GM19467 (cell line): ENCODE measurements at regions not wholly inside any gene's neighbourhood (a gene's known extent, or its start where the extent isn't known, plus 50 kb on each side); places are given as distances from the start of the nearest gene placed in this dataset.
"Not testable (repeated sequence)": the region's sequence is repeated elsewhere in the genome, so short reads cannot be mapped to it uniquely, and the experiment has no call there.

ENCODE experiments used
- ATAC-seq: cut with Tn5 transposase; IDR thresholded peaks from one replicate; pipeline ENCODE4 v1.9.1; 2021; ENCODE audit warnings: mild to moderate bottlenecking, moderate library complexity; ENCODE audit not compliant: unreplicated experiment

GRCh38 chr4:156335721-156336120 lies 382.1 kb upstream of the CTSO start:
- no peak for ATAC-seq

DNA sequence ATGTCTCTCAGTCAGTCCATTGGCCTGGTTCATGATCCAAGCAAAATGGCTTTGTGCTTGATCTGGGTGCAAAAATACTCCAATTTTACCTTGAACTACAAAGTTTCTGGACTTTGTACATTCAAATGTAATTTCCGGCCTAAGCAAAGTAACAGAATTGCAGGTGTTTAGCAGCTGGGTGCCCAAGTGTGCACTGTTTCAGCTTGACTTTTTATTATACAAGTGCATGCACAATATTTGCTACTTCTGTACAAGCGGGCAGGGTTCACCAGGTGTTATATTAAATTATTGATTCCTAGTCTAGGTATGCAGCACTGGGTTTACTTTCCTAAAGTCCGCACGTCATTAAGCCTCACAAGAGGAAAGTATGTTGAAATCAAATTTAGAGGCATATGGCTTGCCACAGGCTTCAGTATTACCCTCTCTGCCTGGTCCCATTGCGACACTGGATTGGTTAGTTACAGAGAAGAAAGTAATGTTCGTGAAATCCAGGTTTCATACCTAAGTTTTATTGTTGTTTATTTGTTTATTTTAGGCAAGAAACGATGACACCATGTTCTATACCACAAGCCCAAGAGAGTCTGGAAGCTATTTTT lies 376.9 kb upstream of the CTSO start:
- ATAC-seq = no peak

GRCh38 chr4:156329779-156330178 lies 376.1 kb upstream of the CTSO start:
- ATAC-seq = no peak

DNA sequence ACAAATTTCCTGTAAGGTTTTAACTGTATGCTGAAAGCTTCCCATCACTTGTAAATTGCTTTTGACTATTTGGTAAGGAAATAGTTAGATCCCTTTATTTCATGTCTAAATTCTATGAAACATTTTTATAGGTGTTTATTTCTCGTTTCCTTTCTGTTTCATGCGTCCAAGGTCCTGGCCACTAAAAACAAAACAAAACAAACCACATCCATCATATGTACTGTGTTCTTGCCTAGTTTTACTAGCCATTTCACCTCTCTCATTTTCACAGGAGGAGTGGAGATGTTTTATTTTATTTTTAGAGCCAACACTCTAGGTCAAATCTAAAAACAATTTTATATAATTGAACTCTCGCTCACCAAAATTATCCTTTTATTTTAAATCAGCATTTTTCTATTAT lies 375.2 kb upstream of the CTSO start:
- ATAC-seq = no peak

GRCh38 chr4:156326246-156326645 lies 372.6 kb upstream of the CTSO start:
- ATAC-seq = no peak

DNA sequence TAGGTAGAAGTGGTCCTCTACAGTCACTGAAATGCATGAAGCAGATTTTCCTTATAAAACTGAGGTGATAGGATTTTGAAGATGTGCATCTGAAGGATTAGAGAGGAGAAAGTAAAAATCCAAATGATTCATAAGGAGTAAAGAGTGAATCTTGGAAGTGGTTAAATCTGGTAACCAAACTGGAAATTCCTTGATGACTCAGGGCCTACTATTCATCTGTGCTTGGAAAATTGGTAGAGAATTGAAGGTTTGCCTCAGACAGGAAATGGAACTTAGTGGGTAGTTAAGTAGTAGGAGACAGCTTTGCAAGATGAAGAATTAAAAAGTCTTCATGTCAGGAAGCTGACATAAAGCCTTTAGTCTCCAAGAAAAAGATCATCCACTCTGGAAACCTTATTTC lies 368.9 kb upstream of the CTSO start:
- no peak for ATAC-seq

DNA sequence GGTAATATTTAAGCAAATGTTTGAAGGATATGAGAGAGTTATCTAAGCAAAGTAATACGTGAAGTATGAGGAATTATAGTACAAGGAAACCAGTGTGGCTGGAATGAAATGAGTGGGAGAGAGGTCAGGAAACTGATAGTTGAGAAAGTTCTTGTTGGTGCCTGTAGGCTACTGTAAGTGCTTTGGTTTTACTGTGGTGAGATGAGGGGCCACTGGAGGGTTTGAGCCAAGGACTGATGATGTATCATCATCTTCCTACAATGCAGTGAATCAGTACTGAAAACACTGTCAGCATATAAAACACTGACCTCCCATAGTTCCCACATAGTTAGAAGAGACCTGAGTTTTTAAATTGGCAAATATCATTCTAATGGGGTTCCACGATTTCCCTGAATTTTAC lies 367.5 kb upstream of the CTSO start:
- ATAC-seq = no peak

- ATAC-seq = no peak
Observed at GRCh38 chr4:156313497-156313896, 359.8 kb upstream of the CTSO start.

DNA sequence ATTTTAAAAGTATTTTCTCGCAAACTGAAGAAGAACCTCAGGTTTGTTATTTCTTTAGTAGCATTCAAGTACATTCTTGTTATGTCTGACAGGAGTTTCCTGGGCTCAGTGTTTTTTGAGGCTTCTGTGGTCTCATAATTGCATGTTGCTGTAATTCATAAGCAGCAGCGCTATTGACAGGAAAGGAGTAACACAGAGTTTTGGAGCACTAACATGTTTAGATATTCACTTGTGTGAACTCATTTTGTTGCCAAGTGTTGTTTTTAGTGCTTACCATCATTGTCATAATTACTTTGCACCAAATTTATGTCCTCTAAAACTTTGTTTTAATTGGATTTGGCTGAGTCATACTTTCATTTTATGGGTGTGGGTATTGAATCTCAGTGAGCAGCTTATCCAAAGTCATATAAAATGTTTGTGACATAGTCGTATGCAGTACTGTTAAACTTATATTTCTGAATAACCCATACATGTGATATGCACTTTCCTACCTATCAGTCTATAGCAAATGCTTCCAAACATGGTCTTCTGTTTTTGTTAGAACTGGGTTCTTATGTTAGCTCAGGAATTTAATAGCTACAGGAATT lies 358.7 kb upstream of the CTSO start:
- ATAC-seq = no peak

- no peak for ATAC-seq
Observed at GRCh38 chr4:156309031-156309430, 355.4 kb upstream of the CTSO start.

DNA sequence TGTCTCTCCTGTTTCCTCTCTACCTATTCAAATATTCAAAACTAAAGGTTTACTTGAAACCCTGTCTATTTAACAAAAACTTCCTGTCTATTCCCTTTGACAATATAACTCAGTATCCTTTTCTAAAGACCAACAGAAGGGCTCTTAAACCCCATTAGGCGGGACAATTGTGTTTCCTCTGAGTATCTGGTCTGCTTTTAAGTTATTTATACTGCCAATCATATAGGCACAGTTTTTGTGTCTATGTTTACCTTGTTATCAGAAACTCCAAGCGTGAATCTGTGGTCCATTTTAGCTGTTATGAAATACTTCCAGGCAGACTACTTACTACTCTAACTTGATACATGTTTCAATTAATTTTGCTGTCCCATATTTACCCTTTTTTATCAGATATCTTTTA lies 350.0 kb upstream of the CTSO start:
- ATAC-seq = no peak

DNA sequence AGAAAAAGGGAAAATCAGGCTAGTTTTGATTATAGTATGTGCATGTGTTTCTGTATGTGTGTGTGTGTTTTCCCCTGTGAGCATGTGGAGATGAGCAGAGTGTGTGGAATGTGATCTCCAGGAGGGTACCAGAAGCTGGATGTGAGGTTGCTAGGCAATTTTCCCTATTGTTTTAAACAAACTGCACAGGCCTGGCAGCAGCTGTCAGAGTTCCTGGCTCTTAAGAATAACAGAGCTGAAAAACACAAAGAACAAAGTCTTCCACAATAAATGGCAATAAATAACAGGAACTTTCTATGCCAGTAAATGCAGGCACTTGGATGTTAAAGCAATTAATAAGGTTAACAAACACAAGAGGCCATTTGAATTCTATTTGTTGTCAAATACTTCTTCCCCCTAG lies 344.6 kb upstream of the CTSO start:
- no peak for ATAC-seq

- ATAC-seq = no peak
Observed at GRCh38 chr4:156295676-156296195, 342.1 kb upstream of the CTSO start.

GRCh38 chr4:156294577-156294976 lies 340.9 kb upstream of the CTSO start:
- no peak for ATAC-seq

DNA sequence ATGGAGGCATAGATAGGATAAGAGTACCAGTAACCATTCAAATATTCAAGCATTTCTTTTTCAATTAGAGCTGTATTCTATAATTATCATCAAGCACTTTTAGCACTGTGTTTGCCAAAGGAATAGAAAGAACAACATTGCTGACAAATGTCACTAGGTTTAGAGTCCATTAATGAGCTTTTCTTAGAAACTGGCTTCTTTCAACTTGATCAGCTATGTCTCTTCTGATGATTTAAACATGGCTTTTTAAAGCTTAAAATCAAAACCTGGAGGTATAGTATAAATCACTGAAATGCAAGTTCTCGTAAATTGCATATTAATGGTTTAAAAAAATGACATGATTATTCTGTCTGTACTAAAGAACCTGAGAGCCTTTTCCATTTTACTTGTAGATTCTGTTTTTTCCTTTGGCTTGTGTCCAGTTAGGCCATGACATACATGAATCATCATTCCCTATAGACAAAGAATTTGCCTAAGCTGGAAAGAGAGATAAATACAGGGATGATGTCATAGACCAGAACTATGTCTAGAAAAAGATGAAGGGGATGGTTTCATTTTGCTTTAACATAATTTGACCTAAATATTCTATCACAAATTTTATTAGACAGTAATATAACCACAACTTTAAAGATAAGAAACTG lies 340.1 kb upstream of the CTSO start:
- no peak for ATAC-seq

GRCh38 chr4:156291317-156291716 lies 337.7 kb upstream of the CTSO start:
- ATAC-seq = no peak

DNA sequence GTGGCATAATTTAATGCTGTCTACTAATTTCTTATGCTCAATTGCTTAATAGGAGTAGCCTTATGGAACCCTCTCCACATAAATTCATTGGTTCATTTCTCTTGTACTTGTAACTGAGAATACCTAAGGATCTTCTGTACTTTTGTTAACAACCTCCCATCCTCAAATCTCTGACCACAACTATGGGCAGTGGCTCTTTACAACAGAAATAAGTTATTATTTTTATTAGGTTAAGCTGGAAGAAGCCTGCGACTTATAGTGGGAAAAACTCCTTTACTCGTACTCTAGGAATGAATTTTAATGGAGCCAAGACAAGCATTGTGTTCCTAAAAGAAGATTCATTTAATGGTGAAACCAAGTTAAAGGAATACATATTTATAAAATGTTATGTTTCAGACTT lies 337.1 kb upstream of the CTSO start:
- ATAC-seq = no peak

GRCh38 chr4:156290026-156290425 lies 336.4 kb upstream of the CTSO start:
- not testable (repeated sequence) for ATAC-seq

- no peak for ATAC-seq
Observed at GRCh38 chr4:156280686-156281085, 327.0 kb upstream of the CTSO start.

GRCh38 chr4:156265407-156265806 lies 311.7 kb upstream of the CTSO start:
- ATAC-seq = no peak

DNA sequence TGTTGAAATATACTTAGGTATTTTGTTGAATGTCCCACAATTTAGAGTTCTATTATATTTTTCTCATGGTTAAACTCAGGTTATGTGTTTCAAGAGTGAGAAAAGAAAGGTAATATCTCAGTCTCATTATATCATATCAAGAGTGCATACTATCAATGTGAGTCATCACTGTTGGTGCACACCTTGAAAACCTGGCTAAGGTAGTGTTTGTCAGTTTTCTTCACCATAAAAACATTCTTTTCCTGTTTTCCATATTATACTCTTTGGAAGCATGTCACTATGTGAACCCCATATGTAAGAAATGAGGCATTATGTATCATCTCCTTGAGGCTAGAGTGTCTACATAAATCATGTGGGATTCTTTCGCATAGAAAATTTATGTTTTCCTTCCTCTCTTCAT lies 307.6 kb upstream of the CTSO start:
- ATAC-seq = no peak

GRCh38 chr4:156255230-156256007 lies 301.8 kb upstream of the CTSO start:
- no peak for ATAC-seq
